Kidney epithelial cell (primary cell): ENCODE measurements at regions not wholly inside any gene's neighbourhood (a gene's known extent, or its start where the extent isn't known, plus 50 kb on each side); places are given as distances from the start of the nearest gene placed in this dataset.

Source experiments
- DNase-seq: peaks from one replicate; pipeline ENCODE4 v3.0.0-alpha.2; 2010; ENCODE audit warnings: low read depth
- H3K27me3 ChIP-seq: 2 replicates; pipeline ENCODE4 v1.6.0; 2011; ENCODE audit warnings: low read length; ENCODE audit not compliant: control insufficient read depth, insufficient read depth
- H3K36me3 ChIP-seq: 2 replicates; pipeline ENCODE4 v1.5.1; 2011; ENCODE audit warnings: low read length; ENCODE audit not compliant: control insufficient read depth, insufficient read depth
- H3K4me3 ChIP-seq: 2 replicates; pipeline ENCODE4 v1.5.1; 2011; ENCODE audit warnings: low read depth, mild to moderate bottlenecking, control low read depth, low read length
- TF ChIP-seq, protein P1 (sequence below): IDR thresholded peaks from 2 replicates; pipeline ENCODE4 v1.5.1; 2011; ENCODE audit warnings: mild to moderate bottlenecking, moderate library complexity, low read length, control low read depth, inconsistent platforms; ENCODE audit not compliant: insufficient read depth, poor library complexity, severe bottlenecking

DNA sequence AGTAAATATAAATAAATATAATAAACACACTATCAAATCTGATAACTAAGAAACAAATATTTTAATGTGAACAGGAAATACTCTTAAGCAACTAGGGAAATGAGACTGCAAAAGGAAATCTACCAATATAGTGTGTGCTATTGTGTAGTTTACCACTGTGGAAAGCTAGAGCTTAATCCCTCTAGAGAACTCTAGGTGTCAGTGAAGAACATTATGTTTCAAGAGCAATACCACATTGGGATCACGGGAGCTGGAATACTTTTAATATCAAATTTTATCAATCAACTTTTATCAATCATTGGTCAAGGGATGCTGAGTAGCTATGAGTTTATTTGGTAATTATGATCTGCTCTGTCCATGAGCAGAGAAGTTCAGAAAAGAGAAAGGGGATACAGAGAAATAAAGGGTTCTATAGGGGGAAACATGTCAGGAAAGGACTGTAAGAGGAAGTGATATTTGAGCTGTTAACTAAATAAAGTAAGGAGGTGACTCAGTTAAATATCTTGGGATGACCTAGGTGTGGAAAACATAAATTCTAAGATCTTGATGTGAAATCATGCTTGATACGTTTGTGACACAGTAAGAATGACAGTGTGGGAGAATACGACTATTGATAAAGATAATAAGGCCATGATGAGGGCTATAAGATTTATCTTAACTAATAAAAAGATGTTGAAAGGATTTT is 762.2 kb upstream of the ALCAM start:
- Histone ChIP-seq H3K36me3 (no peaks in the 10 kb centered on the region), H3K4me3 (no peak overlapping the region), H3K27me3 (no peaks in the 10 kb centered on the region)
- TF ChIP-seq, protein P1, sequence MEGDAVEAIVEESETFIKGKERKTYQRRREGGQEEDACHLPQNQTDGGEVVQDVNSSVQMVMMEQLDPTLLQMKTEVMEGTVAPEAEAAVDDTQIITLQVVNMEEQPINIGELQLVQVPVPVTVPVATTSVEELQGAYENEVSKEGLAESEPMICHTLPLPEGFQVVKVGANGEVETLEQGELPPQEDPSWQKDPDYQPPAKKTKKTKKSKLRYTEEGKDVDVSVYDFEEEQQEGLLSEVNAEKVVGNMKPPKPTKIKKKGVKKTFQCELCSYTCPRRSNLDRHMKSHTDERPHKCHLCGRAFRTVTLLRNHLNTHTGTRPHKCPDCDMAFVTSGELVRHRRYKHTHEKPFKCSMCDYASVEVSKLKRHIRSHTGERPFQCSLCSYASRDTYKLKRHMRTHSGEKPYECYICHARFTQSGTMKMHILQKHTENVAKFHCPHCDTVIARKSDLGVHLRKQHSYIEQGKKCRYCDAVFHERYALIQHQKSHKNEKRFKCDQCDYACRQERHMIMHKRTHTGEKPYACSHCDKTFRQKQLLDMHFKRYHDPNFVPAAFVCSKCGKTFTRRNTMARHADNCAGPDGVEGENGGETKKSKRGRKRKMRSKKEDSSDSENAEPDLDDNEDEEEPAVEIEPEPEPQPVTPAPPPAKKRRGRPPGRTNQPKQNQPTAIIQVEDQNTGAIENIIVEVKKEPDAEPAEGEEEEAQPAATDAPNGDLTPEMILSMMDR, result peak; percentile 28
- no peak for DNase-seq

DNA sequence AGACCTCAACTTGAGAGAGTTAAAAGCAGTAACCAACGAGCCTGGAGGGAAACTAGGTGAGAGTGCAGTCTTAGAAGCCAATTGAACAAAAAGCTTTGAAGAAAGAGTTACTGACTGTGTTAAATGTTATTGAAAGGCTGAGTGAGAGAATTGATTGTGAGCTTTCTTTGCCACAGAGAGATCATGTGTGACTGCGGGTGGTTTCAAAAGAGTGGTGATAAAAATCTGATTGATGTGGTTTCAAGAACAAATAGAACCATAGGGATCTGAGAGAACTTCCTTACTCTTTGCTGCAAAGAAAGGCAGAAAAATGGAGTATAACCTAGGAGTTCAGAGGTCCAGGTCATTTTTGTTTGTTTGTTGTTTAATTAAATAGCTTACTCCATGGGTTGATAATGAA is 759.9 kb upstream of the ALCAM start:
- TF ChIP-seq, protein P1, result no peak
- no peak for DNase-seq
- H3K27me3 ChIP-seq, result no peaks in the 10 kb centered on the region
- no peak overlapping the region for H3K4me3 ChIP-seq
- no peaks in the 10 kb centered on the region for H3K36me3 ChIP-seq

DNA sequence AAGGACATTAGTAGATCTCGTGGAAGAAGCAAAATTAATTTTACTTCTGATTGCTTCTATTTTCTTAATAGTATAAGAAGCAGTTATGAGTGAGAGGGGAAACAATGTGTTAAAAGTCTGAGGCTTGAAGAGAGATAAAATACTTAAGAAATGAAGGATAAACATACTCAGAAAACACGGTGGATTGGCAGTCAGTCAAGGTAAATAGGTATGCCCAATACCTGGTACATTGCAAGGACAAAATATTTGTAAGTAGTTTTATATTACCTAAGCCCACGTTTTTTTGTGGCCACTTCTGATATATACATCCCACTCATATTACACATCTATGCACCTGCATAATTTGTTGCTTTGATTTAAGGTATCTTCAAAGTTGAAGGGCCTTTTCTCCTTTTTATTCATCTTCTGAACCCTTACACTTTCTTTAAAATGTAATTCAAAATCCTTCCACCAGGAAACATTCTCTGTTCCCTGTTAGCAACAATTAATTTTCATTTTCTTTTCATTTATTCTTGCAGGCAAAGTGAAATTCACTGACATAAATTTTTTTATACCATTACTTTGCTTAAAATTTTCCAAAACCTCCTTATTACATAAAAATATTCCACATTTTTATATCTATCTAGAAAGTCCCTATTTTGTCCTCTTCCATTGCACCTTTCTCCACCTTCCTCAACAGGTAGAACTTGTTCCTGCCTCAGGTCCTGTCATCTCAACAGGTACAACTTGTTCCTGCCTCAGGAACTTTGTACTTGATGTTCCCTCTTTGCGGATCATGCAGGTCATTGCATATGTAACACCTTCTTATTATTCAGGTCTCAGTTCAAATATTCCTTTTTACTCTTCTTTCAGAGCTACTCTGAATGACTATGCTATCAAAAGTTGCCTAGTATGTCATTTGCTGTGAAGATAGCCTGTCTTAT is 755.7 kb upstream of the ALCAM start:
- H3K36me3 ChIP-seq, result no peaks in the 10 kb centered on the region
- no peak for DNase-seq
- H3K4me3 ChIP-seq, result no peak overlapping the region
- no peaks in the 10 kb centered on the region for H3K27me3 ChIP-seq
- TF ChIP-seq, protein P1, result no peak

DNA sequence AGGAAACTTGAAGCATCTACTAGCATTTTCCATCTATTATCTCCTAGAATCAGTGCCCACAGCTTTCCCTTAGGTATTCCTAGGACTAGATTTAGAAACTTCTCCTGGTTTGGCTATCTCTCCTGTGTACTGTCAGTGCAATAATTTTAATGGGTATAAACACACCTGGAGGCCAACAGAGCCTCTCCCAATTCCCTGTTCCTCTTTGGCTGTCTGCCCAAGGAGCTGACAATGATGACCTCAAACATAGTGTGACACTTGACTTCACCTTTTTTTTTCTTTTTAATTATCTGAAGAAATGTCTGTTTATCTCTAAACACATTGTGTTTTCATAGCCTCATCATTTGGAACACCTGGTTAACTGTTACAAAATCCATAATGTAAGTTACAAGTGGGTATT is 754.5 kb upstream of the ALCAM start:
- TF ChIP-seq, protein P1, result no peak
- no peaks in the 10 kb centered on the region for H3K36me3 ChIP-seq
- H3K27me3 ChIP-seq, result no peaks in the 10 kb centered on the region
- DNase-seq, result no peak
- no peak overlapping the region for H3K4me3 ChIP-seq

DNA sequence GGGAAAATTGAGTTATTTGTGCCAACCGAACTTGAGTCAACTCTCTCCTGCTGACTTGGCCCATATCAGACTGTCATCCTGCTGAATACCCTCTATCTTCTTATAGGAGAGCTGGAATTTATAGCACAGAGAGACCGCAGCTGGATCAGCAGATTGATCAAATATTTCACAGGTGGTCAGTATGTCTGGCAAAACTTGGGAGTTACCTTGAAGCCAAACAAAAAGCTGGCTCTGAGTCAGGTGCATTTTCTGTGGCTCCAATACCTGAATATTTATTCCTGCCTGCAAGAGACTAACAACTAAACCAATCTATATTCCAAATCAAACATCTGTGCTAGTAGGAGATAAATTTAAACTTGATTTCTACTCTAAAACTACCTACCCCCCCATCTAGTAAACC is 752.1 kb upstream of the ALCAM start:
- no peak overlapping the region for H3K4me3 ChIP-seq
- H3K36me3 ChIP-seq, result no peaks in the 10 kb centered on the region
- no peaks in the 10 kb centered on the region for H3K27me3 ChIP-seq
- TF ChIP-seq, protein P1, result no peak
- no peak for DNase-seq
